ENCODE measurements at regions not wholly inside any gene's neighbourhood (a gene's known extent, or its start where the extent isn't known, plus 50 kb on each side); places are given as distances from the start of the nearest gene placed in this dataset.

GRCh38 chrX:115897956-115898355 is 272.6 kb upstream of the AGTR2 start:
- Histone ChIP-seq H3K4me1 (no peaks in the 10 kb centered on the region), H3K9me3 (no peaks in the 10 kb centered on the region), H3K4me3 (ENCODE audit: low read depth, low read length) (no peak overlapping the region), H3K27me3 (replicated peaks; ENCODE audit: control insufficient read depth, insufficient read depth, low read length) (no peaks in the 10 kb centered on the region), H3K36me3 (ENCODE audit: control insufficient read depth, insufficient read depth, low read length) (no peaks in the 10 kb centered on the region)
- CTCF ChIA-PET: no interaction called here
- no peaks in the 10 kb centered on the region for H3K36me3 Mint-ChIP-seq (ENCODE audit: insufficient read depth, unreplicated experiment)
- no peak for TF ChIP-seq CTCF (IDR thresholded peaks at IDR 0.05; ENCODE audit: insufficient read depth in 1 of 2, low read depth in 1 of 2, low read length in 1 of 2, severe bottlenecking in 1 of 2, unreplicated experiment in 1 of 2)
- no TSS peak for BruUV-seq (replicated peaks)
- H3K4me3 Mint-ChIP-seq (ENCODE audit: unreplicated experiment): no peak overlapping the region
- no peaks in the 10 kb centered on the region for H3K9me3 Mint-ChIP-seq (ENCODE audit: unreplicated experiment)
- no peak overlapping the region for H3K27ac Mint-ChIP-seq (ENCODE audit: unreplicated experiment)
- intact Hi-C loops (cut with micrococcal nuclease; ENCODE audit: unreplicated experiment): no loop called here
- no peaks in the 10 kb centered on the region for H3K4me1 Mint-ChIP-seq (ENCODE audit: low read depth, unreplicated experiment)
- POLR2A ChIA-PET: no interaction called here
- DNase-seq: no peak
- H3K27me3 Mint-ChIP-seq (ENCODE audit: insufficient read depth, unreplicated experiment): no peaks in the 10 kb centered on the region

GRCh38 chrX:115898382-115899001 is 272.1 kb upstream of the AGTR2 start:
- Mint-ChIP-seq H3K27ac (ENCODE audit: unreplicated experiment) (no peak overlapping the region), H3K4me1 (ENCODE audit: low read depth, unreplicated experiment) (no peaks in the 10 kb centered on the region), H3K9me3 (ENCODE audit: unreplicated experiment) (no peaks in the 10 kb centered on the region), H3K27me3 (ENCODE audit: insufficient read depth, unreplicated experiment) (no peaks in the 10 kb centered on the region), H3K4me3 (ENCODE audit: unreplicated experiment) (no peak overlapping the region), H3K36me3 (ENCODE audit: insufficient read depth, unreplicated experiment) (no peaks in the 10 kb centered on the region)
- TF ChIP-seq CTCF (IDR thresholded peaks at IDR 0.05; ENCODE audit: insufficient read depth in 1 of 2, low read depth in 1 of 2, low read length in 1 of 2, severe bottlenecking in 1 of 2, unreplicated experiment in 1 of 2): no peak
- CTCF ChIA-PET: no interaction called here
- Histone ChIP-seq H3K4me3 (ENCODE audit: low read depth, low read length) (no peak overlapping the region), H3K9me3 (no peaks in the 10 kb centered on the region), H3K4me1 (no peaks in the 10 kb centered on the region), H3K36me3 (ENCODE audit: control insufficient read depth, insufficient read depth, low read length) (no peaks in the 10 kb centered on the region), H3K27me3 (replicated peaks; ENCODE audit: control insufficient read depth, insufficient read depth, low read length) (no peaks in the 10 kb centered on the region)
- POLR2A ChIA-PET: no interaction called here
- no peak for DNase-seq
- BruUV-seq (replicated peaks): no TSS peak
- intact Hi-C loops (cut with micrococcal nuclease; ENCODE audit: unreplicated experiment): no loop called here

- no peaks in the 10 kb centered on the region for H3K36me3 ChIP-seq (ENCODE audit: control insufficient read depth, insufficient read depth, low read length)
- Mint-ChIP-seq H3K36me3 (ENCODE audit: insufficient read depth, unreplicated experiment) (no peaks in the 10 kb centered on the region), H3K9me3 (ENCODE audit: unreplicated experiment) (peaks cover 10% of the 10 kb centered on the region), H3K27ac (ENCODE audit: unreplicated experiment) (no peak overlapping the region), H3K4me3 (ENCODE audit: unreplicated experiment) (no peak overlapping the region), H3K4me1 (ENCODE audit: low read depth, unreplicated experiment) (no peaks in the 10 kb centered on the region), H3K27me3 (ENCODE audit: insufficient read depth, unreplicated experiment) (no peaks in the 10 kb centered on the region)
- POLR2A ChIA-PET: no interaction called here
- no peaks in the 10 kb centered on the region for H3K9me3 ChIP-seq
- CTCF ChIA-PET: no interaction called here
- H3K4me3 ChIP-seq (ENCODE audit: low read depth, low read length): no peak overlapping the region
- intact Hi-C loops (cut with micrococcal nuclease; ENCODE audit: unreplicated experiment): no loop called here
- H3K4me1 ChIP-seq: no peaks in the 10 kb centered on the region
- BruUV-seq (replicated peaks): no TSS peak
- TF ChIP-seq CTCF (IDR thresholded peaks at IDR 0.05; ENCODE audit: insufficient read depth in 1 of 2, low read depth in 1 of 2, low read length in 1 of 2, severe bottlenecking in 1 of 2, unreplicated experiment in 1 of 2): no peak
- DNase-seq: no peak
- no peaks in the 10 kb centered on the region for H3K27me3 ChIP-seq (replicated peaks; ENCODE audit: control insufficient read depth, insufficient read depth, low read length)
Measured at GRCh38 chrX:115900425-115900824, 270.1 kb upstream of the AGTR2 start.
